HG03139 (cell line): ENCODE measurements at regions not wholly inside any gene's neighbourhood (a gene's known extent, or its start where the extent isn't known, plus 50 kb on each side); places are given as distances from the start of the nearest gene placed in this dataset.
"Not testable (repeated sequence)": the region's sequence is repeated elsewhere in the genome, so short reads cannot be mapped to it uniquely, and the experiment has no call there.

Experiments
- ATAC-seq: cut with Tn5 transposase; IDR thresholded peaks from one replicate; pipeline ENCODE4 v1.9.1; 2021; ENCODE audit not compliant: unreplicated experiment

DNA sequence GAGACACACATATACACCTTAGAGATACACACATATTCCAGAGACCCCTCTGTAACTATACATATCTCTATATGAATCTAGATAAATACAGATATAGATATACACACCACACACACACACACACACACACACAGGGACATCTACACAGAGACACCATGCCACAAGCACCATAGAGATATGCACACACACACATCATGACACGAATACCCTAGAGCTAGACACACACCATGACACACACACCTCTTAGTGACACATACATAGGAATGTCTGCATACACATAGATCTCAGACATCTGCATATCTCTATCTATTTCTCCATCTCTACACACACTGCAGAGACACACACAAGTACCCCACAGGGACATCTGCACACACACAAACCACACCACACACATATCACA is 270.0 kb downstream of the CYRIA start:
- ATAC-seq = no peak

GRCh38 chr2:16394986-16395550 is 270.6 kb downstream of the CYRIA start:
- ATAC-seq = no peak

DNA sequence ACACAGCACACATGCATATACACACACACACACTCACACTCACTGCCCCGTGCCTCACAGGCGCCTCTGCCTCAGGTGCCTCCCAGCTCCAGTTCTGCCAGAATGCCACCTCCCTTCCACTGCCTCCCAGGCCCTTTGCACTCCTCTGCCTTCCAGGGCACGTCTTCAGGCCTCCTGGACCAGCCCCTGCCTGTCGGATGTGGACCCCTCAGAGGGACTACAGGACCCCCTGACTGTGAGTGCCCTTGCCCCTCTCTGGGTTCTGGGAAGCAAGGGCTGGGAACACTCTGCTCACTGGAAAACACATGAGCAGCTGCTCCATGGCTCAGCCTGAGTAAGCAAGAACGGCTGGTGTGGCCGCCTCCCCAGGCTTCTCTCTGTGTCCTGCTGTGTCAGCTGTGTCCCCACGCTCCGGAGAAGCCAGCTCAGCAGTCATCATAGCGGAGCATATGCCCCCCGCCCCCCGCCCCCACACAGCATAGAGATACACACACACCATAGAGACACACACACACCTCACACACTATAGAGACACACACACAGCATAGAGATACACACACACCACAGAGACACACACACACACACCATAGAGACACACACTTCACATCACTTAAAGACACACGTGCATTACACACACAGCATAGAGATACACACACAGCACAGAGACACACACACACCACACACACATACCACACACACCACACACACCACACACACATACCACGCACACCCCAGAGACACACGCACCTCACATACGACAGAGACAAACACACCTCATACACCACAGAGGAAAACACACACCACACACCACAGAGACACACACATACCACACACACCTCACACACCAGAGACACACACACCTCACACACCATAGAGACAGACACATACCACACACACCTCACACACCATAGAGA is 271.3 kb downstream of the CYRIA start:
- no peak for ATAC-seq

GRCh38 chr2:16393500-16394071 is 272.0 kb downstream of the CYRIA start:
- no peak for ATAC-seq

DNA sequence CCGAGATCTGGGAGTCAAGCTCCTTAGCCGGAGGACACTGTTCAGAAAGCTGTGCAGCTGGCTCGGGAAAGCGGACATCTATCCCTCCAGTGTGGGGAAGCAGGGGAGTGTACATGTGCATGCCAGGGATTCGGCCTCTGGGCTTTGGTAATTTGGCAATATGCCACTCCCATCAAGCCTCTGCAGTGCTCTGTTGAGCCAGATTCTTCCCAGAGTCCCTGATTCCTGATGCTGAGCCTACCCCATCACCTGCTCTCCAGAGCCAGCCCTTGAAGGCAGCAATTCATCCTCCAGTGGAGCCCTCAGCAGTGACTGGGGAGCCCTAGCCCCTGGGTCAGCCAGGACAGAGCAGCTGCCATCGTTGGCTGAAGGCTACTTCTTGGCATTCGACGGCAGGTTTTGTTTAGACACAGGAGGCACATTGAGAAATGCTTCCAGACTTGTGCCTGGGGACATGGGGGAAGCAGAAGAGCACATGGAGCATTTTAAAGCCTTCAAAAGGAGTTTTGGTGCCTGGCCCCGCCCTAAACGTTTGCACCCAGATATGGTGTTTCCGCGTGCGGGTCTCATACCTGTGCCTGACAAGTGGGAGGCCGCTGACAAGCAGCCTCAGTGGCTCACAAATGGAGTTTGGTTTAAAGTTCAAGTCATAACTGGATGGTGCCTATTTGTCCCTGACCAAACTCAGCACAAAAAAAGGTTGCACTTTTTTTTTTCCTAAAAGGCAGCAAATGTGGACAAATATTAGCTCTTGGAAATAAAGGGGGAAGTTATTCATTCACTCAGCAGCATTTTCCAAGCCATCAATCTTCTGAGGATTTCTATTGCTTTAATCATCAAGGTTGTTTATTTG is 272.8 kb downstream of the CYRIA start:
- no peak for ATAC-seq

GRCh38 chr2:16391986-16392385 is 273.6 kb downstream of the CYRIA start:
- no peak for ATAC-seq

DNA sequence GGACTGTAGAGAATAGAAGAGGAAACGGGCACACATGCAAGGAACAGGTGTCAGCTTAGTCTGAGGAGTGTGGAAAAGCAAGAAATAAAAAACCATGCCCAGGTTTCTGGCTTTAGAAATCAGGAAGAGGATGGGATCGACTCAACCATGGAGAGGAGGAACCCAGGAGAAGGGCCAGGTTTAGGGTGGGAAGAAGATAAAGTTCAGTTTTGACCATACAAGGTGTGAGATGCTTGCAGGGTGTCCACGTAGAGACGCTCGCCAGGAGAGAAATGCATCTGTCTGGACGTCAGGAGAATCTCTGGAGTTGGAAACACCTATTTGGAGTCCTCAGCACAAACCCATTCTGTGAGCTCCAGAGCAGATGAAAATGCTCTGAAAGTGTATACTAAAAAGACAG is 275.1 kb downstream of the CYRIA start:
- ATAC-seq = no peak

- no peak for ATAC-seq
Observed at GRCh38 chr2:16389611-16390010, 276.0 kb downstream of the CYRIA start.

GRCh38 chr2:16388199-16388830 is 277.3 kb downstream of the CYRIA start:
- ATAC-seq = not testable (repeated sequence)

- ATAC-seq = no peak
Observed at GRCh38 chr2:16387461-16387984, 278.1 kb downstream of the CYRIA start.

GRCh38 chr2:16386431-16386830 is 279.2 kb downstream of the CYRIA start:
- no peak for ATAC-seq

DNA sequence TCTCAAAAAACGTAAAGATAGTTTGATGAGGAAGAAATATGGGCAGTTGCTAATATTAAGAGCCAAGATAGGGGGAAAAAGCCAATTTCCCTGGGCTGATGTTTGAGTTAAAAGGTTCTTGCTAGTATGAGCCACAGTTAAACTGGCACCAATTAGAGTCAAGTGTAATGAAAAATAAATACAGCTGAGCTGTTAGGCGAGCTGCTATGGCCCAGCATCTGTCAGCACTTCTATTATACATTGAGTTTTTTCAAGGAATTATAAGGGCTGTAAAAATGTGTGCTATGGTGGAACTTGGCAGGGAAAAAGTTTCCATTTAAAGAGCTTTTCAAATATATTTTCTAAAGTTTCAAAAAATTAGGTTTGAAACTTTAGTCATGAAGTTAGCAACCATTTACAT is 279.6 kb downstream of the CYRIA start:
- ATAC-seq = no peak

GRCh38 chr2:16385341-16385740 is 280.3 kb downstream of the CYRIA start:
- ATAC-seq = no peak

GRCh38 chr2:16383411-16383810 is 282.2 kb downstream of the CYRIA start:
- ATAC-seq = no peak

- no peak for ATAC-seq
Observed at GRCh38 chr2:16382451-16382850, 283.2 kb downstream of the CYRIA start.

GRCh38 chr2:16381511-16381910 is 284.1 kb downstream of the CYRIA start:
- no peak for ATAC-seq

DNA sequence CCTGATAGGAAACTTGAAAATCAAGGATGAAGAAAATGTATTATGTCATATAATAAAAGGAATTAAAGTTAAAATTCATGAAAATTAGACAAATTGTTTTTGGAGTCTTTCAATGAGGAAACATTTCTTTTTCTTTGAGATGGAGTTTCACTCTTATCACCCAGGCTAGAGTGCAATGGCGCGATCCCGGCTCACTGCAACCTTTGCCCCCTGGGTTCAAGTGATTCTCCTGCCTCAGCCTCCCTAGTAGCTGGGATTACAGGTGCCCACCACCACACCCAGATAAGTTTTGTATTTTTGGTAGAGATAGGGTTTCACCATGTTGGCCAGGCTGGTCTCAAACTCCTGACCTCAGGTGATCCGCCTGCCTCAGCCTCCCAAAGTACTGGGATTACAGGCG is 285.7 kb downstream of the CYRIA start:
- not testable (repeated sequence) for ATAC-seq

DNA sequence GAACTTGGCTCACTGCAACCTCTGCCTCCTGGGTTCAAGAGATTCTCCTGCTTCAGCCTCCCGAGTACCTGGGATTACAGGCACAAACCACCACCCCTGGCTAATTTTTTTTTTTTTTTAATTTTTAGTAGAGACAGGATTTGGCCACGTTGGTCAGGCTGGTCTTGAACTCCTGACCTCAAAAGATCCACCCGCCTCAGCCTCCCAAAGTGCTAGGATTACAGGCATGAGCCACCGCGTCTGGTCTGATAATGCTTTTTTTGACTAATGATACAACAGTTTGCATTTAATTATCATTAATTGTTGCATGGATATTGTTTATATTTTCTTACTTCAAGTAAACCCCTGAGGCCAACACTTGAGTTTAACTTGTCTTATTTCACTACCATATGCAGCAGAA is 286.6 kb downstream of the CYRIA start:
- ATAC-seq = not testable (repeated sequence)

DNA sequence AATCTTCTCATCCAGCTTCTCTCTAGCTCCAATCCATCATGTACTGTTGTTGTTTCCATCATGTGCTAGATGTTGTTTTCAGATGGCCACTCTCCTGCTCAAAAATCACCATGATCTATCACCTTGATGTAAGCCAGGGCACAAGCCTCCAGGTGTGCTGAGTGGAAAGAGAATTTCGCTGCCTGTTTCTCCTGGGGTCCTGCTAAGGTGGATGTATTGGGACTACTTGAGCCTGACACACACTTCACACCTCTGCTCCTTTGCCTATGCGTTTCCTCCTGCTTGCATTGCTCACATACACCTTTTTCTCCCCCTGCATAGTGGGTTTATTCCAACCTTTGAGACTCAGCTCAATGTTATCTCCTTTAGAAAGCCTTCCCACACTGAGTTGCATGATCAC is 287.6 kb downstream of the CYRIA start:
- ATAC-seq = no peak

- no peak for ATAC-seq
Observed at GRCh38 chr2:16375981-16376380, 289.7 kb downstream of the CYRIA start.

GRCh38 chr2:16375351-16375750 is 290.3 kb downstream of the CYRIA start:
- ATAC-seq = no peak
